B cell (primary cell): ENCODE measurements at regions not wholly inside any gene's neighbourhood (a gene's known extent, or its start where the extent isn't known, plus 50 kb on each side); places are given as distances from the start of the nearest gene placed in this dataset.

ENCODE experiments used
- EZH2 ChIP-seq: IDR thresholded peaks from 2 replicates; pipeline ENCODE4 v1.6.1; 2012; ENCODE audit warnings: borderline replicate concordance, low read depth, mild to moderate bottlenecking, moderate library complexity, low read length; ENCODE audit not compliant: insufficient read depth, poor library complexity, severe bottlenecking
- TF ChIP-seq, protein P1 (sequence below): fragments of 200-600 bp; IDR thresholded peaks from one replicate; pipeline ENCODE4 v1.8.0; 2022; ENCODE audit warnings: antibody characterized with exemption, mild to moderate bottlenecking

DNA sequence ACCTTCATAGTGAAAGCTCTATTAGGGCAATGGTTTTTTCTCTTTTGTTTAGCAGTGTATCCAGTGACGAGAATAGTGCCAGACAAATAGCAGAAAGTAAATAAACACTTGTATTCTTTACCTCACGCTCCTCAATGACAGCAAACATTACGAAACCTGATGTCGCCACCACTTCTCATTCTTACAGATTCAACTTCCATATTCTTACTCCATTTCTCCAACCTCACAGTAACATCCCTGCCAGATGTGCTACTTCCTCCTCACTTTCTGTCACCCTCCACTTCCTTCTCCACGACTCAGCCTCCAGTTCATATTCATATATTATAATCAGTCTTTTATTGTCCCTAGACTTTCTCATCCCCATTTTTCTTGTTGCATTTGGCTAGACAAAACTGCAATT lies 1956.2 kb upstream of the AGA start:
- TF ChIP-seq, protein P1, sequence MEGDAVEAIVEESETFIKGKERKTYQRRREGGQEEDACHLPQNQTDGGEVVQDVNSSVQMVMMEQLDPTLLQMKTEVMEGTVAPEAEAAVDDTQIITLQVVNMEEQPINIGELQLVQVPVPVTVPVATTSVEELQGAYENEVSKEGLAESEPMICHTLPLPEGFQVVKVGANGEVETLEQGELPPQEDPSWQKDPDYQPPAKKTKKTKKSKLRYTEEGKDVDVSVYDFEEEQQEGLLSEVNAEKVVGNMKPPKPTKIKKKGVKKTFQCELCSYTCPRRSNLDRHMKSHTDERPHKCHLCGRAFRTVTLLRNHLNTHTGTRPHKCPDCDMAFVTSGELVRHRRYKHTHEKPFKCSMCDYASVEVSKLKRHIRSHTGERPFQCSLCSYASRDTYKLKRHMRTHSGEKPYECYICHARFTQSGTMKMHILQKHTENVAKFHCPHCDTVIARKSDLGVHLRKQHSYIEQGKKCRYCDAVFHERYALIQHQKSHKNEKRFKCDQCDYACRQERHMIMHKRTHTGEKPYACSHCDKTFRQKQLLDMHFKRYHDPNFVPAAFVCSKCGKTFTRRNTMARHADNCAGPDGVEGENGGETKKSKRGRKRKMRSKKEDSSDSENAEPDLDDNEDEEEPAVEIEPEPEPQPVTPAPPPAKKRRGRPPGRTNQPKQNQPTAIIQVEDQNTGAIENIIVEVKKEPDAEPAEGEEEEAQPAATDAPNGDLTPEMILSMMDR: no peak
- TF ChIP-seq EZH2: no peak
